GM19467 (cell line): ENCODE measurements at regions not wholly inside any gene's neighbourhood (a gene's known extent, or its start where the extent isn't known, plus 50 kb on each side); places are given as distances from the start of the nearest gene placed in this dataset.
"Not testable (repeated sequence)": the region's sequence is repeated elsewhere in the genome, so short reads cannot be mapped to it uniquely, and the experiment has no call there.

Source experiments
- ATAC-seq: cut with Tn5 transposase; IDR thresholded peaks from one replicate; pipeline ENCODE4 v1.9.1; 2021; ENCODE audit warnings: mild to moderate bottlenecking, moderate library complexity; ENCODE audit not compliant: unreplicated experiment

DNA sequence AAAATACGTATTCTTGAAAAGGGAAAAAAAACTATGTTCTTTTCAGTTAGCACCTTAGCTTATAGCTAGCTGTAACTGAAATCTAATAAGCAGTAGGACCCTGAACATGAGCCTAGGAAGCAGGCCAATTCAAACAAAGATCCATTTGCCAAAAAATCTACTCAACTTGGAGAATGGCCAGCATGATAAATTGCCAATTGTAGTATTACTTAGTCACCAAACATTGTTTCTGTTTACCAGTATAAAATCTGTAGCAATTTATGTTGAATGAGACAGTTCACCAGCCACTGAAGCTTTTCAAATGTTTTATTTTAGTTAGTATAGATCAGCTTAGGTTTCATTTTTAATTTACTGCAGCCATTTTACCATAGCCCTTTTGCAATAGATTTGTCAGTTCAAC, 323.6 kb upstream of the DIPK2B start:
- no peak for ATAC-seq

DNA sequence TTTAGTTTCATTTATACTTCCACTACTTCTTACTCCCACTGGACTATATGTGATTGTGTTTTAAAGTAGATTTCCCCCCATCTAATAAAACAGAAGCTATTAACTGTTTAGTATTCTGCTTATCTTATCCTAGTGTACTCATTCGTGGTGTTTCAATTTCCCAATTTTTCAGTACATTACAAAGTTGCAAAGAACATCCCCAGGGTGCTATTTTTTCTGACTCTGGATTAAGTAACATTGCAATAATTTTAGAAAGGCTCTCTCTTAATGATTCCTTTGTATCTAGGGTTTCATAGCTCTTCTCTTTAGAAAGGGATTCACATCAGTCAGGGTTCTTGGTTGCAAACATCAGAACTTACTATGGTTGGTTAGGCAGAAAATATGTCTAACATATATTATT, 317.9 kb upstream of the DIPK2B start:
- ATAC-seq: no peak

DNA sequence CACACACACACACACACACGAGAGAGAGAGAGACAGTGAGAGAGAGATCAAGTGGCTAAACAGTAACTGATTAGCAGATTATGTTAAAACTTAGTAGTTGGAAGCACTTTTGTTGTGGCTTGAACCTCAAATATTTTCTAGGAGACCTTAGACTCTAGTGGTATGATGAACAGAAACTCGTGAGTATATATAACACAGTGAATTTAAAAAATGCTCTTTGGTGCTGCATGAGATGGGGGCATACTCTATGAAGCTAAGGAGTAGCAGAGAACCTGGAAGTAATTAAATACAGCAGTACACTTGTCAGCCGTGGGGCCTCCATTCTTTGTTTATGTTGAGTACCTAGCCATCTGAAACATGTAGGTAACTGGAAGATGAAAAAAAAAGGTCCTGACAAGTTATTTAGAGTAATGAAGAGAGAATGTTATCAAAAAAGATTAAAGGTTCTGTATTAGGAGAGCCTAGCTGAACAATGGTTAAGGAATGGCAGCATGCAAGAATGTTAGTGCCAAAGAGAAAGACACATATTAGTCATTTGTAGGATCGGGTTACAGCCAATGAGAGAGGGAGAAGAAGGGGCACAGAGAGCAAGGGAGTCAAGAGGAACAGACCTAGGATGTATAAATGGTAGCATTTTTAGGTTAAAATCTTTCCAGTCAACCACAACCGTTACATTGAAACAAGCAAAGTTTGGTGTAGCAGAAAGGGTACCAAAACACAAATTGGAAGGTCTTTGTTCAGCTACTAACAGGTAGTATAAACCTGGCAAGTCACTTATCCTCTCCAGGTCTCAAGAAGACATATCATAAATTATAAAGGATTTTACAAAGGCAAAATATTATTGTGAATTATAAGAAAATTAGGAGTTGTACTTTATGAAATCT, 316.7 kb upstream of the DIPK2B start:
- no peak for ATAC-seq

DNA sequence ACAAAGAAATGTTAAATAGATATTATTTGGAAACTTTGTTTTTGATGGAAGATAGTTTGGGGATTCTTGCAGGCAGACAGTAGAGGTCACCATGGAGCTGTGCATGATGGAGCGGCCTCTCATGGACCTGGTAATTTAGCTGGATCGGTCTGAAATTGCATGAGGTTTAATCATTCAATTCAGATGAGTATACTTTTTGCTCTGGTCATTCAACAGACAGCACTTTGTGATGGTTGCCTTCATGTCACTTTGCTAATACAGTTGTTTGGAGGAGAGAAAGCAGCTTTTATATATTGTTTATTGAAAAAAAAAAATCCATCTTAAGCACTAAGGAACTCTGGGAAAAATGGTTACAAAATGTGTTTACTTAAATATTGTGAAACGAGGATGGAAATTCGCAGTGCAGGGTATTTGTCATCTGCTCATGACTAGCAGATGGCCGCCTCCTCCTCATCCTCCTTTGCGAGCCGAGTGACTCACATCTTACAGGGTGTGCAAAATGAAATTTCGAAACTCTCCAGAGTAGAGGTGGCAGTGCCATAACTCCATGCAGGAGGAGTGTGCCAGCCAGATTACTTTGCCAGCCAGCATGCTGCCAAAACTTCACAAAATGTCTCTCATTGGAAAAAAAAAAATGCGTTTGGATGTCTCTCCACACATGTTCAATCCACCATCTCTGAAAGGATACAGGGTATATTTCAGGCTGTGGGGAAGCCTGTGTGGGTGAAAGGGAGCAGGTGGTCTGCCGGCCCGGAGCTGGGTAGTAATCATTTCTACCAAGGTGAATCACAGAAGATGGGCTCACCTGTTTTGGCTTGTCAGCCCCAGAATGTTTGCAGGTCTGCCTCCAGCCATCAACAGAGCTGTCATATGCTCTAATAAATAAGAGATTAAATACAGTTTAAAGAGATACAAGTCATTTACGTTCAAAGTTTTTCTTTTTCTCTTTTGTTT, 314.9 kb upstream of the DIPK2B start:
- ATAC-seq: no peak

DNA sequence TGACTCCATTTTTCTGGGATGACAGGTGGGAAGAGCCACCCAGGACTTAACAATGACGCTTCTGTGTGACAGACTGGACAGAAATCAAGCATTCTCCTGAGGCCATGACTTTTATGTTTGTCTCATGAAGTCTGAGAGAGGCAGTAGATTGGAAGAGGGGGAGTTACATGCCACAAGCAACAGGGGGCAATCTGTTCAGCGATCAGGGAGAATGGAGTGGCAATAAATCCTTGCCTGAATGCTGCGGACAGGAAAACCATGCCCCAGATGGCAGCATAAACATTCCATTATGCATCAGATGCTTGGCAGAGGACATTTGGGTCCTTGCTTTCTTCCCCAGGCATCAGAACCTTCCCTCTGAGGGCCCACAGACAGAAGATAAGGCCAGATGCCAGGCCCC, 312.4 kb upstream of the DIPK2B start:
- ATAC-seq: no peak

DNA sequence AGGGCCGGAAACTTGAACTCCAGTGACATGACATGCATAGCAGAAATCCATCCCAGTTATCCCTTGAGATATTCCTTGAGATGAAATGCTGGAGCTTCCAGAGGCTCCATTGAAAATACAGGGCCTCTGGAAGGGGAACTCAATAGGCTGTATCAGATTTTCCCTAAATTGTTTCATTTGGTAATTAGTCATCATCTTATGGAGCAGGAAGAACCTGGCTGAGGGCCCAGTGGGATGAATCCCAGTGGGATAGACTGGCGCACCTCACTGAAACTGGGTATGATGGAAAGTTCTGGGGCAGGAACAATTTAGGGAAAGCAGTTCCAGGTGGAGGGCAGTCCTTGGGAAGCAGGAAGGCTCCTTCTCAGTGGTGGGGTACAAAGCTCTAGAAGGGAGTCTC, 307.8 kb upstream of the DIPK2B start:
- no peak for ATAC-seq

DNA sequence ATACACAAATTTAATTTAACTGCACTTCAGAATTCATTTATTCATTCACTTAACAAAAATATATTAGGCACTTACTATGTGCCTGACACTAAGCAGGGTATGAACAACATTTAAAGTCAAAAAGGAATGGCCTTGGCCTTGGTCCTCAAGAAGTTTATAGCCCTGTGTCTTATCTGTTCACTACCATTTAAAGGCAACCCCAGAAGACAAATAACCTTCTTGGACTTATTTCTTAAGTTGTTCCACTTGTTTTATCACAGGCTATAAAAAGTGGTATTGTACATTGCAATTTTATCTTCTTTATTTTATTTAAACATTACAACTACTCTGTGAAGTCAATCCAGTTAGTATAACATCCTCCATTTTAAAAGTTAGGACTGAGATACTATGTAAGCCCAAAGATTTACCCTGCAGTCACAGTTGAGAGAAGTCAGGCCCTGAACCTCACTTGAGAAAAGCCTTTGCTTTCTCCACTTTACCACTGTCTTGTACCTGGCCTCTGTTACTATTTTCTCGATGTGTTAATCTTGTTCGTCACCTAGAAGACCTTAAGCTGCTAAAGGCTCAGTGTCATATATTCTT, 305.6 kb upstream of the DIPK2B start:
- no peak for ATAC-seq

DNA sequence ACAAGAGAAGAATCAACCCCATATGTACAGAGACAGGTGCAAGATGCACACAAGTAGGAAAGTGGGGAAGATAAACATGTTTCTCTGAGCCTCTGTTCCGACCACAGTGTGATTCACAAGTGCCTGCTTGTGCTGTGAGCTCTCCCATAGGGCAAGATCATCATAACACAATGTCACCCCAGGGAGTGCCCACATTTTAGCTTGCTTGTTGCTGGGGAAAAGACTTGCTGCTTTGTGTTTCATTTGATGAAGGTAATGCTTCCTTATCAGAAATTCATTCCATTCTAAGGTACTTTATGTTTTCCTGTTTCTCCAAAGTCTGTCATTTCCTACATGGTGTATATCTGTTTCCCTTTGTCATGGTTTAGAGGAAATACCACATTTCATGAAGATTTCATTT, 304.5 kb upstream of the DIPK2B start:
- ATAC-seq: no peak

DNA sequence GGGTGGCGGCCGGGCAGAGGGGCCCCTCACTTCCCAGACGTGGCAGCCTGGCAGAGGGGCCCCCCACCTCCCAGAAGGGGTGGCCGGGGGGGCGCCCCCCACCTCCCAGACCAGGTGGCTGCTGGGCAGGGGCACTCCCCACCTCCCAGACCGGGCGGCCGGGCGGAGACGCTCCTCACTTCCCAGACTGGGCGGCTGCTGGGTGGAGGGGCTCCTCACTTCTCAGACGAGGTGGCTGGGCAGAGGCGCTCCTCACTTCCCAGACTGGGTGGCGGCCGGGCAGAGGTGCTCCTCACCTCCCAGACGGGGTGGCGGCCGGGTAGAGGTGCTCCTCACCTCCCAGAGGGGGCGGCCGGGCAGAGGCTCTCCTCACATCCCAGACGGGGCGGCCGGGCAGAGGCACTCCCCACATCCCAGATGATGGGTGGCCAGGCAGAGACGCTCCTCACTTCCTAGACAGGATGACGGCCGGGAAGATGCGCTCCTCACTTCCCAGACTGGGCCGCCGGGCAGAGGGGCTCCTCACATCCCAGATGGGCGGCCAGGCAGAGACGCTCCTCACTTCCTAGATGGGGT, 303.2 kb upstream of the DIPK2B start:
- ATAC-seq: not testable (repeated sequence)

DNA sequence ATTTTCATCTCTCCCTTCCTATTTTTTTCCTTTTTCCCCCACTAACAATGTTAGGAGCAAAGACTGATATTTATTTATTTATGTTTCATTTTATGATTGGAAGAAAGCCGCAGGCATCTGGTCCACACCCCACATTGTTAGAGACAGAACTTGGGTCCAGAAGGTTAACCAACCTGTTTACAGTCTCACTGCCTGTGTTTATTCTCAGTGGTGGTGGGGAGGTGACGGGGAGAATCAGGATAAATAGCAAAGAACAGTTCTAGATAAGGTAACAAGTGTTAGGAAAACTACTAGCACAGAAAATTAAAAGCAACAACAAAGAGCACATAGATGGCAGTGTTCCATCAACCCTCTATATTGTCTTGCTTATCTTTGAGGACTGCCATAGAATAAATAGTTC, 301.7 kb upstream of the DIPK2B start:
- ATAC-seq: no peak

DNA sequence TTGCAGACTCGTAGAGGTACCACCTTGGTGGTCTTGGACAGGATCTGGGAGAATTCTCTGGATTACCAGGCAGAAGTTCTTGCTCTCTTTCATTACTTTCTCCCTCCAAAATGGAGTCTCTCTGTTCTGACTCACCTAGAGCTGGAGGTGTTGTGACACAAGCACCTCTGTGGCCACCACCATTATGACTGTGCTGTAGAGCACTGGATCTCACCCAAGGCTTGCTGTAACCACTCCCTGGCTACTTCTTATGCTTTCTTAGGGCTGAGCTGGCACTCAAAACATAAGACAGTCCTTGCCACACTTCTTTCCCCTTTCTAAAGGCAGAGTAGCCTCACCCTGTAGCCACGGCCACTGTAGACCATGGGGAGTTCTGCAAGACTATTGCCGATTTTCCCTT, 296.6 kb upstream of the DIPK2B start:
- ATAC-seq: no peak

DNA sequence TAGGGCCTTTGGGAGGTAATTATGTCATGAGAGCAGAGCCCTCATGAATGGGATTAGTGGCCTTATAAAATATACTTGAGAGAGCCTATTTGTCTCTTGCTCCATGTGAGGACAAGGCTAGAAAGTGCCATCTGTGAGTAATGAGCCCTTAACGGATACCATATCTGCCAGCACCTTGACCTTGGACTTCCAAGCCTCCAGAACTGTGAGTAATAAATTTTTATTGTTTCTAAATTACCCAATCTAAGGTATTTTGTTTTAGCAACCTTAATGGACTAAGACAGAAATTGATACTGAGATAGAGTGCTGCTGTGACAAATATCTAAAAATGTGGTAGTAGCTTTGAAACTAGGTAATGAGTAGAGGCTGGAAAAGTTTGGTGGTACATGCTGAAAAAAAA, 285.0 kb upstream of the DIPK2B start:
- no peak for ATAC-seq

DNA sequence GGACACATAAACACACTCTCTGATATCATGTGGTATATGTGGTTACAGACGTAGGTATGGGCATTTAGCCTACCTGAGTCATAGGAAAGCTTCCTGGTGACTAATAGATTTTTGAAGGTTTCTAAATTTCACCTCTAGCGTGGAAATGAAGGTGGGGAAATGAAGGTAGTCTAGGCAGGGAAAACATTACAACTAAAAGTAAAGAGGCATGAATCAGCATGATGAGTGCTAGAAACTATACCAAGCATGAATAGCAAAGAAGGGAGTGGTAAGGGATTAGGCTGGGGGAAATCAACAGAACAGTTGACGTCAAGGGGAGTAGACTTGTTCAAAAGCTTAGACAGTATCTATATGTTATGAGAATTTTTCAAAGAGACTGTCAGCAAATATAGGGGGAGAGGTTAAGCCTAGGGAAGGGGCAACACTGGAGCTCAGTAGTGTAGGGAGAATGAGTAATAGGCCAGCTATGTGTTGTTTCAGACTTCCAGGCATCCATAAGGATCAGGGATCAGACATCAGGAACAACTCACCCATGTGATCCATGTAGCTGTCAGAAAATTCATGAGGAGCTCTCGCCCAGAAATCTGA, 279.3 kb upstream of the DIPK2B start:
- no peak for ATAC-seq

DNA sequence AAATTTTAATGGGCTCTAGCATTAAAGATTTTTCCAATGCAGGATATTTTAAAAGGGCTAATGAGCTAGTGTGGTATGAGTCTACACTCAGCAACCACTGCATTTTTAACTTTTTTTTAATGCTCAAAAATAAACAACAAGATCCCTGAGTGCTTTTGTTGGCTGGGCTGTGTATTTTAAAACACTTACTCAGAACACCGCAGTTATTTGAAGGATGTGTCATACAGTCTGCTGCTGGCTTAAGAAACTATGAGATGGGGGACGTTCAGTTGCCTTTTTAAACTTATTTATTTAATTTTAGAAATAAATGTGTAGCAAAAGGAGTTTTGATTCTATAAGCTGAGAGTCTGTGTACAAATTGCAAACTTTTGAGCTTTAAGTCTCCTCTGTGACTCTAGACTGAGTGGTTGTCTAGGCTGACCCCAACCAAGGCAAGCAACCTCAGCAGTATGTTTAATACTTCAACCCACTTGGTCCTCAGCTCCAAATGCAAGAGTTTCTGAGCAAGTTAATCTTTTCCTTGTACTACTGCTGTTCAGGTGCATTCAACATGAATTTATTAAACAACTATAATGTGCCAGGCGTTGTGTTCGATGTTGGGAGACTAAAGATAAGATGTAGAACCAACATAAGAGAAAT, 278.6 kb upstream of the DIPK2B start:
- ATAC-seq: no peak

DNA sequence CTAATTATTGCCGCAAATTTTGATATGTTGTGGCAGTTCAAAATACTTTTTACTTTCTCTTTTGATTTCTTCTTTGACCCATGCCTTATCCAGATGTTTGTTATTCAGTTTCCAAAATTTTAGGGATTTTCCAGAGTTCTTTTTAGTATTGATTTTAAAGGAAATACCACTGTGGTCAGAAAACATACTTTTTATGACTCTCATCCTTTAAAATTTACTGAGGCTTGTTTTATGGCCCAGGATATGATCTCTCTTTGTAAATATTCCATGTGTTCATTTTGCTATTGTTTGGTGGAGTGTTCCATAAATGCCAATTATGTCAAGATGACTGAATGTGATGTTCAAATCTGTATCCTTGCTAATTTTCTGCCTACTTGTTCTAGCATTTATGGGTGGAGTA, 272.3 kb upstream of the DIPK2B start:
- ATAC-seq: no peak

DNA sequence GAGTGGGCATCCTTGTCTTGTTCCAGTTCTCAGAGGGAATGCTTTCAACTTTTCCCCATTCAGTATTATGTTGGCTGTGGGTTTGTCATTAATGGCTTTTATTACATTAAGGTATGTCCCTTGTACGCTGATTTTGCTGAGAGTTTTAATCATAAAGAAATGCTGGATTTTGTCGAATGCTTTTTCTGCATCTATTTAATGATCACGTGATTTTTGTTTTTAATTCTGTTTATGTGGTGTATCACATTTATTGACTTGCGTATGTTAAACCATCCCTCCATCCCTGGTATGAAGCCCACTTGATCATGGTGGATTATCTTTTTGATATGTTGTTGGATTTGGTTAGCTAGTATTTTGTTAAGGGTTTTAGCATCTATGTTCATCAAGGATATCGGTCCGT, 266.9 kb upstream of the DIPK2B start:
- ATAC-seq: not testable (repeated sequence)

DNA sequence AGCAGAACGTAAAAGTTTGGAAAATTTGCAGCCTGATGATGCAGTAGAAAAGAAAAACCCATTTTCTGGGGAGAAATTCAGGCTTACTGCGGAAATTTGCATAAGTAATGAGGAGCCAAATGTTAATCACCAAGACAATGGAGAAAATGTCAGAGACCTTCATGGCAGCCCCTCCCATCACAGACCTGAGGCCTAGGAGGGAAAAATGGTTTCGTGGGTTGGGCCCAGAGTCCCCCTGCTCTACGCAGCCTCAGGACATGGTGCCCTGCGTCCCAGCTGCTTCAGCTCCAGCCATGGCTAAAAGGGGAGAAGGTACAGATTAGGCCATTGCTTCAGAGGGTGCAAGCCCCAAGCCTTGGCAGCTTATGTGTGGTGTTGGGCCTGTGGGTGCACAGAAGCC, 255.1 kb upstream of the DIPK2B start:
- not testable (repeated sequence) for ATAC-seq

DNA sequence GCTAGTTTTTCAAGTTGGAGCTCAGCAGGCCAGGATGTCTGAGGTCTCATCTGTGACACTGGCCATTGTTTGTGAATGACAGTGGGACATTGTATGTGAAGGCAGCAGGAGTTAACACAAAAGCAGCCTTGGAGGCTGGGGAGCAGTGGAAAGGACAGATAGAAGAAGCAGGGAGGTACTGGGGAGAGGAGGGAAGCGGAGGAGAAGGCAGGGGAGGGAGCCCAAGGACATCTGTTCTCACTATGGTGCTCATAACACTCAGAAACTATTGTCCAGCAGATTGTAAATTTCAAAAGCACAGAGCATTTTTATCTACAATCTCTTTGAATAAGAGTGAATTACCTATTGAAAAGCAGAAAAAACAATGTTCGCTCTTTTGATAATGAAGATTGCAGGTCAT, 253.6 kb upstream of the DIPK2B start:
- ATAC-seq: no peak

DNA sequence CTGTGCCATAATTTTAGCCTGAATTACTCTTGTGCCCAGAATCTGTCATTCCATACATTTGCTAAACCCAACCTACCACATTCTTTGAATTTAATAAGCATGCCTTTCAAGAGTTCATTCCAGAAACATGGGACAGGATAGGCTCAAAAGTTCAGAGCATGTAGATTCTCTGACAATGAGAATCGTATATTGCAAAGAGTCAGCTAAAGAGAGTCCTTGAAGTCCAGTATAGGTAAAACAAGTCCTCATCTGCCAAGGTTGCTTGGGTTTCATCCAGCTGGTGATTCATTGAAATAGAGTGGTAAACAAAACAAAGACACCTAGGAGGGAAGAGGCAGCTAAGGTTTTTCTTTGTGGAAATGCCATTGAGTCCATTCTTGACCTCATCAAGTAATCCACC, 249.3 kb upstream of the DIPK2B start:
- ATAC-seq: no peak

DNA sequence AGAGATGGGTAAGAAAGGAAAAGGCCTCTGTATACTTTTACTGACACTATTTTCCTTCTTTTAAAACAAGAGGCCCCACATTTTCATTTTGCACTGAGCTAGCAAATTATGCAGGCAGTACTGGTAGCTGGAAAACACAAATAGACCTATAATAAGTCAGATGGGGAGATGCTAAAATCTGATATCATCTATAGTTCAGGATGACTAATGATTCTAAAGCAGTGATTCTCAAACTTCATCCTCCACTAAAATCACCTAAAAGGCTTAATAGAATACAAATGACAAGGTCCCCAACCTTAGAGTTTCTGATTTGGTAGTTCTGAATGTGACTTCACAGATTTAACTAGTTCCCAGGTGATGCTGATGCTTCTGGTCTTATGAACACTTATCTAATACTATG, 247.3 kb upstream of the DIPK2B start:
- no peak for ATAC-seq
